GM12878 (cell line): ENCODE measurements at regions not wholly inside any gene's neighbourhood (a gene's known extent, or its start where the extent isn't known, plus 50 kb on each side); places are given as distances from the start of the nearest gene placed in this dataset.

Source experiments
- ATAC-seq: fragments of 200-7000 bp; cut with Tn5 transposase; 3 replicates; pipeline ENCODE4 v1.9.1; 2020; ENCODE audit warnings: mild to moderate bottlenecking, moderate library complexity
- BruUV-seq: library from RNA; stranded (reverse); fragments of 400-500 nt; replicated peaks from 2 replicates; lab custom pipeline; 2021; lab: Mats Ljungman, UMichigan
- CTCF ChIA-PET: fragments of 300-600 bp; sonication (Branson Sonifier 250); formaldehyde crosslinking; extraction: SDS; loops from one replicate; lab custom pipeline; 2021; ENCODE audit warnings: inconsistent platforms; lab: Yijun Ruan, JAX
- POLR2A ChIA-PET: fragments of 350-600 bp; formaldehyde crosslinking; extraction: SDS; loops from one replicate; lab custom pipeline; 2021; ENCODE audit warnings: inconsistent platforms; lab: Charles Lee
- RAD21 ChIA-PET: fragments of 300-600 bp; sonication (Branson Sonifier 250); formaldehyde crosslinking; loops from one replicate; lab custom pipeline; 2023; ENCODE audit warnings: antibody characterized with exemption; ENCODE audit not compliant: unreplicated experiment; lab: Charles Lee
- SMC1A ChIA-PET: fragments of 300-600 bp; sonication (Branson Sonifier 250); formaldehyde crosslinking; loops from one replicate; lab custom pipeline; 2023; ENCODE audit not compliant: unreplicated experiment, uncharacterized antibody; lab: Charles Lee
- DNase-seq: peaks from one replicate; pipeline ENCODE4 v3.0.0-alpha.2; 2011; ENCODE audit warnings: low read depth, low spot score
- FAIRE-seq: peaks from 3 replicates; lab custom pipeline; 2011; peaks lifted over from hg19 to GRCh38; lab: Jason Lieb, UNC
- H2AFZ ChIP-seq: 2 replicates; pipeline ENCODE4 v1.6.0; 2011; ENCODE audit warnings: low read depth, low read length, control low read depth; ENCODE audit not compliant: control insufficient read depth
- H3K27ac ChIP-seq: 2 replicates; pipeline ENCODE4 v1.5.1; 2011; ENCODE audit warnings: control low read depth; ENCODE audit not compliant: control insufficient read depth, insufficient read depth
- H3K27me3 ChIP-seq, 2 experiments: replicated peaks in 1 of 2; 2 replicates each; pipeline versions ENCODE4 v1.6.0 to v1.6.1; 2011; ENCODE audit warnings: low read length in 1 of 2; ENCODE audit not compliant: control insufficient read depth in 2 of 2, insufficient read depth in 2 of 2
- H3K36me3 ChIP-seq, 2 experiments: 2 replicates each; pipeline ENCODE4 v1.5.1; 2011; ENCODE audit warnings: low read length in 1 of 2; ENCODE audit not compliant: control insufficient read depth in 2 of 2, insufficient read depth in 2 of 2
- H3K4me1 ChIP-seq: 2 replicates; pipeline ENCODE4 v1.6.1; 2011; ENCODE audit warnings: mild to moderate bottlenecking, low read length, moderate library complexity, mixed read lengths; ENCODE audit not compliant: control insufficient read depth, insufficient read depth
- H3K4me2 ChIP-seq: 2 replicates; pipeline ENCODE4 v1.6.0; 2011; ENCODE audit warnings: control low read depth; ENCODE audit not compliant: control insufficient read depth, insufficient read depth
- H3K4me3 ChIP-seq: fragments of 200-600 bp; sonication (generic); 2 replicates; pipeline ENCODE4 v1.5.1; 2016
- H3K79me2 ChIP-seq: 2 replicates; pipeline ENCODE4 v1.6.0; 2011; ENCODE audit warnings: low read length; ENCODE audit not compliant: control insufficient read depth, insufficient read depth
- H3K9ac ChIP-seq: 2 replicates; pipeline ENCODE4 v1.8.0; 2011; ENCODE audit warnings: low read length, control low read depth, mixed read lengths; ENCODE audit not compliant: control insufficient read depth, insufficient read depth
- H3K9me3 ChIP-seq: replicated peaks from 3 replicates; pipeline ENCODE4 v1.5.1; 2011; ENCODE audit warnings: mild to moderate bottlenecking, low read length; ENCODE audit not compliant: control insufficient read depth, insufficient read depth
- H4K20me1 ChIP-seq: 2 replicates; pipeline ENCODE4 v1.6.0; 2011; ENCODE audit not compliant: control insufficient read depth, insufficient read depth
- BHLHE40 ChIP-seq, 2 experiments: fragments of 450-650 bp in 1 of 2; IDR thresholded peaks; 2 replicates each; pipeline ENCODE4 v1.6.1; 2011 to 2017; ENCODE audit warnings: low read depth in 2 of 2, borderline replicate concordance in 1 of 2, improper control_type of control experiment in 1 of 2, low read length in 1 of 2, mild to moderate bottlenecking in 1 of 2
- EED ChIP-seq: sonication (generic); IDR thresholded peaks from 2 replicates; pipeline ENCODE4 v1.6.1; 2016; ENCODE audit warnings: antibody characterized with exemption, low read depth
- EGR1 ChIP-seq, 2 experiments: IDR thresholded peaks; 1 replicate in 1 of 2; 2 replicates in 1 of 2; pipeline ENCODE4 v1.6.1; 2011 to 2012; ENCODE audit warnings: low read depth in 2 of 2, low read length in 2 of 2, borderline replicate concordance in 1 of 2, mild to moderate bottlenecking in 1 of 2, moderate library complexity in 1 of 2
- MYB ChIP-seq: fragments of 150-350 bp; IDR thresholded peaks from 2 replicates; pipeline ENCODE4 v1.6.1; 2014; ENCODE audit warnings: mild to moderate bottlenecking, low read depth, low read length, borderline replicate concordance
- RAD21 ChIP-seq: IDR thresholded peaks from 2 replicates; pipeline ENCODE4 v1.6.1; 2011; ENCODE audit warnings: mild to moderate bottlenecking, low read depth, low read length, moderate library complexity; ENCODE audit not compliant: insufficient read depth
- RAD51 ChIP-seq: fragments of 450-650 bp; IDR thresholded peaks from 2 replicates; pipeline ENCODE4 v1.6.1; 2016; ENCODE audit warnings: moderate library complexity, mild to moderate bottlenecking, inconsistent platforms
- RFX5 ChIP-seq: IDR thresholded peaks from 2 replicates; pipeline ENCODE4 v1.6.1; 2011; ENCODE audit warnings: low read depth, low read length, improper control_type of control experiment
- SMAD5 ChIP-seq: IDR thresholded peaks from 2 replicates; pipeline ENCODE4 v1.6.1; 2016; ENCODE audit warnings: antibody characterized with exemption, low read depth
- SUPT20H ChIP-seq: IDR thresholded peaks from 2 replicates; pipeline ENCODE4 v1.6.1; 2011; ENCODE audit warnings: low read depth, mild to moderate bottlenecking, low read length, moderate library complexity, borderline replicate concordance; ENCODE audit not compliant: control insufficient read depth
- WGBS: methylation state at CpG from one replicate; pipeline ENCODE4 v1.1.6; 2016; ENCODE audit warnings: low lambda C conversion rate; ENCODE audit not compliant: insufficient replicate concordance, insufficient coverage; ENCODE audit errors: missing lambda C conversion rate; 5-methylcytosine and 5-hydroxymethylcytosine counted together
- in situ Hi-C: fragments of 300-500 bp; cut with MboI; formaldehyde crosslinking; loops from 9 replicates; pipeline ENCODE4 v1.14.3; 2018; ENCODE audit warnings: mixed read lengths
- intact Hi-C: fragments of 100-400 bp; cut with micrococcal nuclease; formaldehyde crosslinking; loops from one replicate; pipeline ENCODE4 v1.14.2; 2022; ENCODE audit not compliant: unreplicated experiment
- TF ChIP-seq, protein P1 (sequence below): IDR thresholded peaks from 2 replicates; pipeline ENCODE4 v1.6.1; 2011; ENCODE audit warnings: borderline replicate concordance, low read depth, mild to moderate bottlenecking, moderate library complexity, low read length; ENCODE audit not compliant: insufficient read depth, poor library complexity, severe bottlenecking

DNA sequence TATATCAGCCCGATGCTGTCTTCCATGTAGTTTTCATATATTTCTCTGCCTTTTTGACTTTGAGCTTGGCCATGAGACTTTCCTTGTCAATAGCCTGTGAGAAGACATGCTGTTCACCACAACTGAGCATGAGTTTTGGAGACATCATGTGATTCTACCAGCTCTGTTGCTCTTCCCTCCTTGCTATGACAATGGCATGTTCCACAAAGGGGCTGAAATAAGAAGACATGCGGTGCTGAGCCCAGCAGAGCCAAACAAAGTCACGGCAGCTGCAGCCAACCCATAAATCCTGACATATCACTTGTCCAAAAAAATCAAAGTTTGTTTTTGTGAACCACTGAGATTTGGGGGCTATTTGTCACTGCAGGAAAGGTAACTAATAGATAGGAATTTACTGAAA is 343.4 kb upstream of the KITLG start:
- H3K9me3 ChIP-seq: no peaks in the 10 kb centered on the region
- H3K4me1 ChIP-seq: no peaks in the 10 kb centered on the region
- intact Hi-C loops (no loop called here), in situ Hi-C loops (no loop called here)
- no peak overlapping the region for H3K9ac ChIP-seq
- FAIRE-seq: no peak
- no peak overlapping the region for H3K4me2 ChIP-seq
- DNase-seq: no peak
- BruUV-seq: no TSS peak
- no peaks in the 10 kb centered on the region for H4K20me1 ChIP-seq
- WGBS: 32% methylated on average over 3 of the region's 3 CpGs
- H3K4me3 ChIP-seq: no peak overlapping the region
- H3K27me3 ChIP-seq: no peaks in the 10 kb centered on the region
- ChIA-PET SMC1A (interaction anchor here (1.4 kb wide), 1 partner anchor 12 kb away, joined by 3 read pairs; no protein-coding TSS in a partner anchor), CTCF (no interaction called here), RAD21 (no interaction called here), POLR2A (interaction anchor here (0.7 kb wide), 1 partner anchor 608 kb away, joined by 3 read pairs; no protein-coding TSS in a partner anchor)
- H3K27ac ChIP-seq: no peak overlapping the region
- no peaks in the 10 kb centered on the region for H3K36me3 ChIP-seq
- no peaks in the 10 kb centered on the region for H3K79me2 ChIP-seq
- no peak for ATAC-seq
- no peak for TF ChIP-seq RAD51
- TF ChIP-seq EGR1 (IDR thresholded peaks at IDR 0.05; ENCODE audit: borderline replicate concordance in 1 of 2, low read depth in 2 of 2, low read length in 2 of 2): no peak
- no peak for TF ChIP-seq RAD21
- no peak for TF ChIP-seq SMAD5
- no peak for TF ChIP-seq EED
- TF ChIP-seq SUPT20H: no peak
- TF ChIP-seq BHLHE40 (IDR thresholded peaks at IDR 0.05; ENCODE audit: borderline replicate concordance in 1 of 2, low read depth in 2 of 2, low read length in 1 of 2): no peak
- TF ChIP-seq, protein P1, sequence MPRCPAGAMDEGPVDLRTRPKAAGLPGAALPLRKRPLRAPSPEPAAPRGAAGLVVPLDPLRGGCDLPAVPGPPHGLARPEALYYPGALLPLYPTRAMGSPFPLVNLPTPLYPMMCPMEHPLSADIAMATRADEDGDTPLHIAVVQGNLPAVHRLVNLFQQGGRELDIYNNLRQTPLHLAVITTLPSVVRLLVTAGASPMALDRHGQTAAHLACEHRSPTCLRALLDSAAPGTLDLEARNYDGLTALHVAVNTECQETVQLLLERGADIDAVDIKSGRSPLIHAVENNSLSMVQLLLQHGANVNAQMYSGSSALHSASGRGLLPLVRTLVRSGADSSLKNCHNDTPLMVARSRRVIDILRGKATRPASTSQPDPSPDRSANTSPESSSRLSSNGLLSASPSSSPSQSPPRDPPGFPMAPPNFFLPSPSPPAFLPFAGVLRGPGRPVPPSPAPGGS: no peak
- TF ChIP-seq RFX5: no peak
- TF ChIP-seq MYB: no peak
- H2AFZ ChIP-seq: no peak overlapping the region
